GM18511 (cell line): ENCODE measurements at regions not wholly inside any gene's neighbourhood (a gene's known extent, or its start where the extent isn't known, plus 50 kb on each side); places are given as distances from the start of the nearest gene placed in this dataset.

Experiments used
- ATAC-seq: cut with Tn5 transposase; IDR thresholded peaks from one replicate; pipeline ENCODE4 v1.9.1; 2021; ENCODE audit warnings: mild to moderate bottlenecking, moderate library complexity; ENCODE audit not compliant: unreplicated experiment

DNA sequence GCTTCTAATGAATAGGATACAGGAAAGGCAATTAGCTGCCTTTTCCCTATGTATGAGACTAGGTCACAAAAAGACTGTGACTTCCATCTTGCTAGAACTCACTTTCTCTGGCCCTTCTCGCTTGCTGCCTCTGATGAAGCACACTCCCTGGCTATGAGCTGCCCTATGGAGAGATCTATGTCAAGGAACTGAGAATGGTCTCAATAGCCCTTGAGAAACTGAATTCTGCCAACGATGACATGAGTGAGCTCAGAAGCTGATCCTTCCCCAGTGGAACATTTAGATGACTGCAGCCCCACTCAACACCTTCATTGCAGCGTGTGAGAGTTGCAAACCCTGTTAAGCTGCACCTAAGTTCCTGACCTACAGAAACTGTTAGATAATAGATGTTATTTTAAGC lies 309.8 kb downstream of the COG6 start:
- ATAC-seq, result no peak

DNA sequence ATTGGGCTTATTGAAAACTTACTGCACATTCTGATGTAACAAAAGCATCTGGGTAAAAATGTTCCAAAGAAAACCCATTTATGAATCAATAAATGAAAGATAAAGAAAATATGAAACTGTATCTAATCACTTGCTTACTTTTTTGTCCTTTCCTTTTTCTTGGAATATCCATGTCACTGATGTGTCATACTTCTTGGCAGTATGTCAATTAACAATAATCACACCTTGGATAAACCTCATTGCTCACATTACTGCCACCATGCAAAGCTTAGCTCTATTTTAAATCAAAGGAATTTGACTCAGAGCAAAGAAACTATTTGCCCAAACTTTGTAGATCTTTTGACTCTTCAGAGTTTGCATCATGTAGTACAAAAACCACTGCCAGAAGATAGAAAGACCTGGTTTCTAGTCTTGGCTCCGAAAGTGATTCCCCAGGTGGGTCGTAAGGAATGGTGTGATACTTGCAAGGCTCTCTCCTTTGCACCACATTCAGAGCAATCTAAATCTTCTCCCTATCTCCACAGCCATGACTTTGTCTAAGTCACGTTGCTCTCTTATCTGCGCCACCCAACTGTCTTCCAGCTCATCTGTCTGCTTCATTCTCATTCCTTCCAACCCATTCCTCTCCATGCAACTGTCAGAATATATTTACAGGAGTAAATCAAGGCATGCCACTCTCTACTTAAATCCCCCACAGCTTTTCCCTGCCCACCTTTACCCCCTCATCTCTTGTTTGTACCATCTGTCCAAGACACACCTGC lies 311.9 kb downstream of the COG6 start:
- no peak for ATAC-seq

DNA sequence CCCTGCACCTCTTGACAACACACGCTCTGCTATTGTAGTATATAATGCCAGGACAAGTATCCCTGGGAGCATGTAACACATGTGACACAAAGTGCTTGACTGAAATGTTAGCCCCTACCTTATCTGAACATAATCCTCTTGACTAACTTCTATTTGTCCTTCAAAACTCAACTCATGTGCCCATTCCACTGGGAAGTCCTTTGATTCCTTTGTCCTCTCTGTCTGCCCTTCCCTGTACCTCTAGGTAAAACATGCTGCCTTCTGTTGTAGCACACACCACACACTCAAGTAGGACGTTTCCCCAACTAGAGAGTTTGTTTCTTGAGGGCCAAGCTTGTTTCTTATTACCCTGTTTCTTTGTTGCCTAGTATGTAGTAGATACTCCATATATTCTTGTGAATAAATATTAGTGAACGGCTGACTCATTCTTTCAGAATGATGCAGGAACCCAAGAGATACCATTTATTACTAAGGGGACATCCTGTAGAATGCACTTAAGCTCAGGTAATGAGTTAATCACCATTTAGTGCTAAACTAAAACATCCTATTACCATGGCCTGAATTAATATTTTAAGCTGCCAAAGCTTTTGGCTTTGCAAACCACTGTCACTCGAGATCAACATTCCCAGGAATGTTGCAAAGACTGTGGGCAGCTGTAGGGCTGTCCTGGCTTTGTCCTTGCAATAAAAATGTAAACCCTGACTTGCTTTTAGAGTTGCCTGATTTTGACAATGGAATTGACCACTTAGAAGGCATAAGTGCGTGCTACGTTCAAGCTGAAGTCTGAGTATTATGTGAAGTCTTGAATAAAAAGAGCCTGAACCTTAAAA lies 313.4 kb downstream of the COG6 start:
- ATAC-seq, result no peak

DNA sequence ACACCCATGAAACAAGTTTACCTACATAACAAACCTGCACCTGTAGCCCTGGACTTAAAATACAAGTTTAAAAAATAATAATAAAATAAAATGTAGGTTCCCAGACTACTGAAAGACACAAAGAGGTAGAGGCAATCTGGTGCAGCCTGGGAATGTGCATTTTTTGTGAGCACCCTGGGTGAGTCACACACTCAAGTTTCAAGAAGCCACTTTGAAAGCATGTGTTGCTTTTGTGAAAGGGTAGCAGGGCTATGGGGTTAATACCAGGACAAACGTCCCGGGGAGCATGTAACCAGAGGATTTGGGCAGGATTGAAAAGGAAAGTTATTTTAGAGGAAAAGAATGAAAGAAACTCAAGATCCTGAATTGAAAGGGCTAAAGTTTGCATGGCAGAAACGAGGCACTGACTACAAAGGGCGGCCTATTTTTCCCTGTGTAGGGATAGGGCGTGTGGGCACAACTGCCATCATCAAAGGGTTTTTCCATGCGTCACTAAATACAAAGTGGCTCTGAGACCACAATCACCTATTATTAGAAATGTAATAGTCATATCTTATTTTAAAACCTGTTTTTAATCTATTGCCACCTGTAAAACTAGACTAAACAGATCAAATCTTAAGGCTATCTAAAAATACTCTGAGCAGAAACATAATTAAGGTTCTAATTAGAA lies 314.9 kb downstream of the COG6 start:
- no peak for ATAC-seq

DNA sequence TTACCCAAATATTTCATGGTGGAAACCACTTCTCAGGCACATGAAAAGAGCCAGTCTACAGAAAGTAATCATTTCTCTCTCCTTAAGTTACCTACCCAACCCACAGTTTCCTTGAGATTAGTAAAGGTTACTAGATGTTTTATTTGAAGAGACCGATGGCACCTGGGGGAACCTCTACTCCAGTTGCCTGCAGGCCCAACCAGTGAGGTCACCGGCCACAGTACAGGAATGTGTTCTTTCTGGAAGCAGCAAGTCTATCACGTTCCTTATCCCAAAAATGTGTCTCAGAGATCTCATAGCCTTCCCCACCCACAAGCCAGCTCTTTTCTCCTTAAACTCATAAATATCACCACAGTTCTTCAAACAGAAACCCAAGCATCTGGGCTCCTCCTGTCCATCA lies 316.1 kb downstream of the COG6 start:
- no peak for ATAC-seq

DNA sequence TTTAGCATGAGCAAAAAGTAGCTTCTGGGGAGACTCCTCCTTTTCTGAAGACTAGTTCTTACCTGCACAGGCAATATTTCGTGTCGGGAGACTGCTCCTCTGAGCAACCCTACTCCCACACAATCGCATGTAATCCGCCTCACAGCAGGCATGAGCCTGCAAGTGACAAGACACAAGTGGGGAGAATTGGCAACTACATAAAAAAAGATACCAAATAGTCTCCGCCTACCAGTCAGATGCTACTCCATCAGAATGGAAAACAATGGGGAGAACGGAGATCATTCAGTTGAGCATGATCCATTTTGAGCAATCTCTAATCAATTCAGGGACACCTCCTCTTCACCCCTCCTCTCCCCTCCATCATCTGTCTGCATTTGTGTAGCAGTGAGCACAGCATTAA lies 321.0 kb downstream of the COG6 start:
- no peak for ATAC-seq

DNA sequence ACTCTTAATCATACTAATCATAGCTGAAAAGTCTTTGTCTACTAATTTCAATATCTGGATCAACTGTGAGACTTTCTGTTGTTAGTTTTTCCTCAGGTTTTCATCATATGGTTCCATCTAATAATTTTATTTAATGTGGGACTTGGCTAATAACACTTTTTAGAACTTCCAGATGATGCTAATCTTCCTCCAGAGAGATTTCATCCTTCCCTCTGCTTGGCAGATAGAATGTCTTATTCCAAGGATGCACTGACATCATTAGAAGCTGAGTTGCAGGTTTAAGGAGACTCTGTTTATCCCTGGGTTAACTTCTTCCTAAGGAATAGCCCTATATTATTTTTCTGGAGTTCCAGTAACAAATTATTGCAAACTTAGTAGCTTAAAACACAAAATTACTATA lies 325.6 kb downstream of the COG6 start:
- ATAC-seq, result no peak

DNA sequence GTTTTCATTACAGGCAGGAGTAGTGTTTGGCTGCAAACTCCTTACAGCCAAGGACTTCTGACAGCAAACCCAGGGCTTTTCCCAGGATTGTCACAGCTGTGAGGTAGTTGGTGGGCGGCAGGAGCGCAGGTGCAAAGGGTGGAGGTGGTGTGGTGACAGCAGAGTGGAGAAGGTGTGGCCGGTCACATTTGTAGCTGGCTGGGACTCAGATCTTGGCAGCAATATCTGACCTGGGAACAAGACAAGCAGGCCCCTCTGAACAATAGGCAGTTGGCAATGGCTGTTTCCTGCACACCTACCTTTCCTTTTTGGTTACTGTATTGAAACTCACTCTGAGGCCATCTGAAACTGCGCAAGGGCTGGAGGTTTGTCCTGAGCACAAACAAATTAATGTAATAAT lies 327.3 kb downstream of the COG6 start:
- ATAC-seq, result no peak

DNA sequence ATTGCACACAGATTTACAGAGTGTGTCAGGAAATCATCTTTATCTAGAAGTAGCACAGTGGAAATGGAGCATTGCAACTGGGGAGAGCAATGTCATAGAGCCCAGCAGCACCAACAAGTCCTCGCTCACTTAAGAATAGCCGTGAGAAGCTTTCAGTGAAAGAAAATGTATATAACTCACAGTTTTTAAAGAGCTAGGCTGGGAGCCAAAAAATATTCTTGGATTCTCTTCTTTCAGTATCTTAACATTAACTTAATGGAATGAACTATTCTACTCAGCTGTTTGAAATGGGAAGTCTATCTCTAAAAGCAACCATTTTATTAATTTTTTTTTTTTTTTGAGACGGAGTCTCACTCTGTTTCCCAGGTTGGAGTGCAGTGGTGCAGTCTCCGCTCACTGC lies 329.6 kb downstream of the COG6 start:
- no peak for ATAC-seq

DNA sequence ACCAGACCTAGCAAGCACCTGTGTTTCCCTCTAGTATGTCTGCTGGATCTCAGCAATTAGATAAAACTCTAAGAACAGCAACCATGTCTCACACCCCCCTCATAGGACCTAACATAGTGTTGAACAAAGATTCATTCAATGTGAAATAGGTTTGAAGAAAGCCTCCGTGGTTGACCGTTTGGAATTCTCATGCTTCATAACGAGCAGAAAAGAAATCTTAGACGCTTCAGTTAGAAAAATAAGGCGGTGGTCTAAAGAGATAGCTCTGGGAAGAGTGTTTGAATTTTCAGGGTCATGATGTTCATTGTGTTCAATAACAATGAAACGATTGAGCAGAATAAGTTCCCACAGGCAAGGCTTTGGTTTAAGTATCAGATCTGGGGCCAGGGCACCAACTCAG lies 332.9 kb downstream of the COG6 start:
- no peak for ATAC-seq

DNA sequence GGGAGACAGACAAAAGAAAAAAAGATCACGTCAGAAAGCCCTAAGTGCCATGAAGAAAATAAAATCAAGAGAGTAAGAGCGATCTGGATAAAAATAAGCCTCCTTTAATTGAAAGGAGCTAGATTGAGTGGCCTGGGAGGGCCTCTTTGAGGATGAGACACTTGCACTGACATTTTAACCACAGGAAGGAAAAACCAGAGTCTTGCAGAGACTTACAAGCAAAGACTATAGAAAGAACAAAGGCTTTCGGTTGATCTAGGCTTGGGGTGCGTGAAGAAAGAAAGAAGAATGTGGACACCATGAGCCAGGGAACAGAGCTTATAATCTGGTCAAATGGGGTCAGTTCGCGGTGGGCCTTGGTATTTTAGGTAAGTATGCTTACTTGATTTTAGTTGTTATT lies 342.7 kb downstream of the COG6 start:
- no peak for ATAC-seq

DNA sequence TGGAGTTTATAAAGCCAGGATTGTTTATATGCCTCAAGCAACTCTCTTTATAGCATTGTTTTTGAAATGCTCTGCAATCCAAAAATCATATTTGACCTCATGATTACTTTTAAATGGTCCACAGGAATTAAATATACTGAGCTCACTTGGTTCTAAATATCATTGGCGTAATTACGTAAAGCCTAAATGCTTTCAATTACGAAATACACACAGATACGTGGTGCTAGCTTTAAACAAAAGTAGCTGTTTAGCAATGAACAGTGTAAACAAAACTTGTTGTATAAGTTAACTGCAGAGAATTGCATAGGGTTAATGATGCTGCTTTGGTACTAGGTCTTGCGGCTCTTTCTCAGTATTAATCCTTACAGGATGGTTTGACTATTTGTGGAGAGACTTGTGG lies 346.6 kb downstream of the COG6 start:
- no peak for ATAC-seq

DNA sequence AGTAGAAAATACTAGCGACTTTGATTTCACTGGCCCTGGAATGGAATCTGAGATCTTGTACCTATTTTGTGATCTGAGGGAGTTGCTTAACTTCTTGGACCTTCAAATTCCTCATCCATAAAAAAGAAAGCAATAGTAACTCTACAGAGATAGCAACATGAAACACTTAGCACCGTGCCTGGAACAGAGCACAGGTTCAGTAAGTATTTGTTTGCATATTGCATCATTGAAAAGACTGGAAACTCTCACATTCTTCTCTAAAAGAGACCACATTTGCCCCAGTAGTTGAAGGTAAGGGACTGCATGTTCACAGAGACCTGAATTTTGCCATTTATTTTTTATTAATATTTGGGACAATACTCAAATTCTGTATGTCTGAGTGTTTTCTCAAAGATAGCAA lies 358.1 kb downstream of the COG6 start:
- no peak for ATAC-seq

DNA sequence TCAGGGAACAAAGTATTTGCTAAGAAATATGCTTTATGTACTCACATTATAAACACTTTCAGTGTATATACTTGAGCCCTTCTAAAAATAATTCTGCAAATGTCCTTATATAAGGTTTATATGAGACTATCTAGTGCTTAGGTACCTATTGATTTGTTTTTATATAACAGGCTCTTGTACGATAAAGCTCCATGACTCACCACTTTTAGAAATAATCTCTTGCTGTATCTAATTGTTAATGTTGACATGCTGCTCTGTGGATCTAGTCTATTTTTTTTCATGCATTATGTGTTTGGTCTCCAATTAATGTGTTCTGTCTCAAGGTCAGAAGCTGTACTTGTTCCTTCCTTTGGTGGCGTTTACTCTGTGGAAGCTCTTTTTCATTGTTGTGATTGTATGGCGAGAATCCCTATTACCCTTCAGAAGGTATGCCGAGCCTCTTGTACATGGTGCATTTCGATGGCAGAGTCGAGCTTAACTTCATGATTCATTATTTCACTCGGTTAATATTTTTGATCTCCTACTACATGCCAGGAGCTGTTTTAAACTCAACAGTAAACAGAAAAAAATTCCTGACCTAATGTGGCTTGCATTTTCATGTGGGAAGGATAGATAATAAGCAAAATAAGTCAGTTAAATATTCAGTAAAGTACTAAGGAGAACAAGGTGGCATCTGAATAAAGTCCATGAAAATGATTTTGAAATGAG lies 361.6 kb downstream of the COG6 start:
- no peak for ATAC-seq

DNA sequence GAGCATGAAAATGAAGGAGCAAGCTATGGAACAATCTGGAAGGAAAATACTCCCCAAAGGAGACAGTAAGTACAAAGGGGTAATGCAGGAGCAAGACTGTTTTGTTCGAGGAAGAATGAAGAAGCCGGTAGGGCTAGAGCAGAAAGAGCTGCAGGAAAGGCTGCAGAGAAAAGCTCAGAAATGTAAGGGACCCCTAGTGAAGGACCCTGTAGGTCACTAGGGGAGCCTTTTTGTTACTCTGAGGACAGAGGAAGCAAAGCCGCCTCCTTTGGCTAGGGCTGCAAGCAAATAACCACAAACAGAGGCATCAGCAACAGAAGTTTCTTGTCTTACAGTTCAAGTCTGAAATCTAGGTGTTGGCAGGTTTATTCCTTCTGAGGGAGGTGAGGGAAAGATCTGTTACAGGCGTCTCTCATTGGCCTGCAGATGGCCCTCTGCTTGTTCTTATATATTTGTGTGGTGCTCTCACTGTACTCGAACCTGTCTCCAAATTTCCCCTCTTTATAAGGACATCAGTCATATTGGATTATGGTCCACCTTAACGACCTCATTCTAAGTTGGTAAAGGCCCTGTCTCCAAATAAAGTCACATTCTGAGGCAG lies 362.3 kb downstream of the COG6 start:
- ATAC-seq, result no peak

DNA sequence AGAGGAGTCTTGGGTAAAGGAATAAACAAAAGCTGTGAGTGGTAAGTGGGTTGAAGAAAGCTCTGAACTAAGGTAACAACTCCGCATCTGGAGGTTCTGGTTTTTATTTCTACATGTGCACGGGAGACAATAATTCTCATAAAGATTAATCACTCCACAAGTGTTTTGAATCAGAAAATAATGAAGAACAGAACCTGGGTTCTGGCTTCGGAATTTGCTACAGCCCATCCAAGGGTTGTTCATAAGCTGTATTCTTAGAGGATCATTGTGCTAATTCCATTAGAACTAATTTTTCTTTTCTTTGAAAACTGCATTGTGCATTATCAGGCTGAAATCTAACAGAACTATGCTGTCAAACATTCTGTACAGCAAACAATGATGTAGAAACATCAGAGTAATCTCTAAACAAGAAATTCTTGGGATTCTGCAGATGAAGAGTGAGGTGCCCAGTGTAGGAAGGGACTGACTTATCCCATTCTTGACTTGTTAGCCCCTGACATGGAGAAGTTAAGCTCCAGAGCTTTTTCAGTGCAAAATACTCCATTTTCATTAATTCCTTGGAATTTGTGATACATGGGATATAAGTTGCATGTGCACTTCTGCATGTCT lies 368.2 kb downstream of the COG6 start:
- ATAC-seq, result no peak

DNA sequence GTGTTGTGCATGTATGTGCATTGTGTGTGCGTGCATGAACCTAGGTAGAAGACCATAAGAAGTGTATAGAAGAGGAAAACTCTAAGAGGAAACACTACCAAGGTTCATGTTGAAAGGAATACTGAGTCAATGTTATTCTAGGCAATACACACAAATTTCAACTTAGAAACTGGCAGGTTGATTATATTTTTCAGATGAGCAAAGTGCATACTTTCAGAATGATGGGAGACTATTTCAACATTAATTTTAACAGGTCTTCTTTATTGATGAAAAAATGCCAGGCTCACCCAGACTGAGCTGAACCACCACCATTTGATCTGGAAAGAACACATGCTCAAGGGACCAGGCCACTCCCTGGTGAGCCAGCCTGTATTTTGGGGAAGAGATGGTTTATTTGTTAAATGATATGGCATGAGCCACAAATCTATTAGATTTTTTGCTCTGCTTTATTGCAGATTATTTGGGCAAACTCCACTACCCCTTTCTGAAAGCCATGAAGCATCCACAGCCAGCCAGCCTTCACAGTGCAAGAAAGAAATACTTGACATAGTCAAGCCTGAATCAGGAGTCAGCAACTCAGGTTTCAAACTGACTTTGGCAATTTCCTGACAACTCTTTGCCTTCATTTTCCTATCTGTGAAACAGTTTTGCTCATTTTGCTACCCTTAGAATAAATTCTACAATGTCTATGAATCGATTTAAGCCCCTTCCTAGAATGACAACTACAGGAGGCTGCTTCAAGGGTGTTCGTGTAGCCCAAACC lies 368.9 kb downstream of the COG6 start:
- ATAC-seq, result no peak

DNA sequence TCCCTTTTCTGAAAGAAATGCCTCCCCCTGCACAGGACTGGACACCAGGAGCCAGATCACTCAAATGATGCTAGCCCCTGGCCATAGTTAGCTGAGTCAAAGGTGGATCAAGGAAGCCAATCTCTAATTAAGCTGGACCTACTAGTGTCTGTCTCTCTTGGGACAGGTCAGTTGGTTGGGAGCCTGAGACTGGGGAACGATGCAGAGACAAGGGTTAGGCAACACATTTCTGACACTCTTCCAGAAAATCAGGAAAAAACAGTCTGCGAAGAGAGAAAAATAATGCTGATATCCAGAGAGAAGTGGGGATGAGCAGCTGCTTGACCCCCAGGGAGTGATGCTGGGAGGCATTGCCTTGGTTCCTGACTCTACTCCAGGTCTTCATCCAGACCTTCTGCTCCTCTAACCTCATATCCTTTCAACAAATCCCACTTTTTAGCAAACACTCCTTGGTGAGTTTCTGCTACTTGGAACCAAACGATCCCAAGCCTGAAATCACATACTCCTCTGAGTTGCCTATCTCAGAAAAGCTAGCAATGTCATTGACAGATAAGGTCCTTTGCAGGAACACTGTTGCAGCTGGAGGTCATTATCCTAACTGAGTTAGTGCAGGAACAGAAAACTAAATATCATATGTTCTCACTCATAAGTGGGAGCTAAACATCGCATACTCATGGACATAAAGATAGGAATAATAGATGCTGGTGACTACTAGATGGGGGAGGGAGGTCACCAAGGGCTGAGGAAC lies 369.7 kb downstream of the COG6 start:
- no peak for ATAC-seq

DNA sequence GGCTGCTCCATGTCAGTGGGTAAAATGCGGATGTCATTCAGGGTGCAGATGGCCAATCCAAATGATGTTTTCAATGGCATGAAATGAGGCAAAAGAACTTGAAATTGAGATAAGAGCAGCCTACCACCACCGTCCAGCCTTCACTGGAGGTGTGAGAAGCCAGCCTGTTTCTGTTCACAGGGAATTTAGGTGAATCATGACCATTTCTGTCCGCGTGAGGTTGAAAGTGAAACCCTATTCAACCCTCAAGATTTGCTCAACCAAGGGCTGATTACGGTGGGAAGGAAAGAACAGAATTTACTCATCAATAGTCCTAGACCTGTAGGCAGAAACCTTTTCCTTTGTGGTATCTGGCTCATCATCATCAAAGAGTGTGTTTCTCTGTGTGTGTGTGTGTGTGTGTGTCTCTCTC lies 370.7 kb downstream of the COG6 start:
- ATAC-seq, result peak; percentile 92
